K562 (cell line): ENCODE measurements at regions not wholly inside any gene's neighbourhood (a gene's known extent, or its start where the extent isn't known, plus 50 kb on each side); places are given as distances from the start of the nearest gene placed in this dataset.

Experiments used
- FIP1L1 ChIP-seq: fragments of 200-400 bp; formaldehyde crosslinking; IDR thresholded peaks from 2 replicates; pipeline ENCODE4 v1.6.1; 2018; ENCODE audit warnings: mild to moderate bottlenecking, low read depth, low read length; ENCODE audit not compliant: poor library complexity, severe bottlenecking
- KLF16 ChIP-seq: IDR thresholded peaks from 2 replicates; pipeline ENCODE4 v1.6.1; 2016; ENCODE audit warnings: antibody characterized with exemption
- POLR2G ChIP-seq: fragments of 200-400 bp; formaldehyde crosslinking; IDR thresholded peaks from 2 replicates; pipeline ENCODE4 v1.6.1; 2017; ENCODE audit warnings: low read depth, mild to moderate bottlenecking, antibody characterized with exemption, low read length, moderate library complexity
- ZC3H11A ChIP-seq: IDR thresholded peaks from 2 replicates; pipeline ENCODE4 v1.6.1; 2012; ENCODE audit warnings: low read depth, low read length, improper control_type of control experiment
- ZNF165 ChIP-seq: fragments of 250-450 bp; sonication (Bioruptor Pico); IDR thresholded peaks from 2 replicates; pipeline ENCODE4 v1.4.0; 2020; ENCODE audit warnings: borderline replicate concordance
- TF ChIP-seq, protein P1 (sequence below), 3 experiments: IDR thresholded peaks in 2 of 3; conservative IDR thresholded peaks in 1 of 3; 2 replicates each; pipeline ENCODE4 v1.5.1; 2011 to 2012; ENCODE audit warnings: low read length in 3 of 3, mild to moderate bottlenecking in 3 of 3, control low read depth in 2 of 3, improper control_type of control experiment in 1 of 3, inconsistent platforms in 1 of 3, low read depth in 1 of 3, mixed read lengths in 1 of 3, moderate library complexity in 1 of 3; ENCODE audit not compliant: insufficient read depth in 2 of 3
- TF ChIP-seq, protein P2 (sequence below): sonication (generic); formaldehyde crosslinking; IDR thresholded peaks from 2 replicates; pipeline ENCODE4 v1.8.0; 2022; ENCODE audit warnings: missing genetic modification reagents, mild to moderate bottlenecking, moderate library complexity, borderline replicate concordance
- TF ChIP-seq, protein P3 (sequence below): fragments of 200-400 bp; formaldehyde crosslinking; IDR thresholded peaks from 2 replicates; pipeline ENCODE4 v1.6.1; 2017; ENCODE audit warnings: mild to moderate bottlenecking, low read depth, low read length, moderate library complexity
- TF ChIP-seq, protein P4 (sequence below), 2 experiments: fragments of 450-650 bp; formaldehyde crosslinking in 1 of 2; IDR thresholded peaks; 2 replicates each; pipeline versions ENCODE4 v1.4.0 to v1.6.1; 2014 to 2020; ENCODE audit warnings: mild to moderate bottlenecking in 2 of 2, borderline replicate concordance in 1 of 2, low read depth in 1 of 2

DNA sequence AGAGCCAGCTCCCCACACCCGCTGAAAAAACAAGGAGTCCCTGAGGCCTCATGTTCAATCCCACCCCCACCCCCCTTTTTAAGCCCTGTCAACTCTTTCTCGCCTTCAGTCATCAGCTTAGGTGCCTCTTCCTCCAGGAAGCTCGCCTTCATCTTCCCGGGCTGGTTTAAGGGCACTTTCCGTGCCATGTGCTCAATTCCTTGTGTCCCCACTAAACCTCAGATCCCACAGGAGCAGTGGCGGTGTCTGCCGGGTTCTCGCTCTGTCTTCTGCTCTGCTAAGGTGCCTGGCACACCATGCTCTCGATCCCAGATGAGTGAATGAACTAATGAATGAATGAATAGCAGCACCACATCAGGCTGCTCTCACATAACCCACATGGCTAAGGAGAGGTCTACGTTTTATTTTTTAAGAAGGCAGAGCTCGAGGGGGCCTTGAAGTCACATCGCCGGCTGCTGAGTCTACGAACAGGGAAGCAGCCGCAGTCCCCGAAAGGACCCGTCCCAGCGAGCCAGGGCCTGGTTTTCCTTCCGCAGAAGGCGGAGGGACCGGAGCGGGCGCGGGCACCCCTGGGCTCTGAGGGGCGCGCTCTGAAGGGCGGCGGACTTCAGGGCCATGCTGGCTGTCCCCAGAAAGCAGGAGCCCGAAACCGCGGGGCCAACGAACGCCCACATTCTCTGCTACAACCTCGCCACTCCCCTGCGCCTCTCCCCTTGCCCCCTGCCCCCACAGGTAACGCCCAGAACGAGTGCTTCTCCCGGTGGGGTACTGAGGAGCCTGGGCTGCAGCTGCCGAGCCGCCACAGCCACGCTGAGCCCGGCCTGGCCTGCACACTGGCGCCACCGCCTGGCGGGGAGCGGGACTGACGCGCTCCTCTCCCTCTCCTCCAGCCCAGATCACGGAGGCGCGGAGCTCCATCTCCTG lies 73.4 kb upstream of the KCNMA1 start (continued):
- TF ChIP-seq ZC3H11A, result 0 out of 2 replicates have a peak, but pooled peaks have one; percentile 57
- TF ChIP-seq ZNF165 (CRISPR knock-in tag), result no peak
- peak; percentile 42 for TF ChIP-seq FIP1L1
- TF ChIP-seq KLF16, result peak; percentile 40; the same call in 1 of the 2 replicates
- TF ChIP-seq, protein P1, sequence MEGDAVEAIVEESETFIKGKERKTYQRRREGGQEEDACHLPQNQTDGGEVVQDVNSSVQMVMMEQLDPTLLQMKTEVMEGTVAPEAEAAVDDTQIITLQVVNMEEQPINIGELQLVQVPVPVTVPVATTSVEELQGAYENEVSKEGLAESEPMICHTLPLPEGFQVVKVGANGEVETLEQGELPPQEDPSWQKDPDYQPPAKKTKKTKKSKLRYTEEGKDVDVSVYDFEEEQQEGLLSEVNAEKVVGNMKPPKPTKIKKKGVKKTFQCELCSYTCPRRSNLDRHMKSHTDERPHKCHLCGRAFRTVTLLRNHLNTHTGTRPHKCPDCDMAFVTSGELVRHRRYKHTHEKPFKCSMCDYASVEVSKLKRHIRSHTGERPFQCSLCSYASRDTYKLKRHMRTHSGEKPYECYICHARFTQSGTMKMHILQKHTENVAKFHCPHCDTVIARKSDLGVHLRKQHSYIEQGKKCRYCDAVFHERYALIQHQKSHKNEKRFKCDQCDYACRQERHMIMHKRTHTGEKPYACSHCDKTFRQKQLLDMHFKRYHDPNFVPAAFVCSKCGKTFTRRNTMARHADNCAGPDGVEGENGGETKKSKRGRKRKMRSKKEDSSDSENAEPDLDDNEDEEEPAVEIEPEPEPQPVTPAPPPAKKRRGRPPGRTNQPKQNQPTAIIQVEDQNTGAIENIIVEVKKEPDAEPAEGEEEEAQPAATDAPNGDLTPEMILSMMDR (IDR thresholded peaks at IDR 0.05 in 2 of 3, conservative IDR thresholded peaks at IDR 0.05 in 1 of 3; ENCODE audit: insufficient read depth in 2 of 3, low read depth in 1 of 3, low read length in 3 of 3), result peak; percentile 93 to 97 (median 96)
- TF ChIP-seq, protein P2, sequence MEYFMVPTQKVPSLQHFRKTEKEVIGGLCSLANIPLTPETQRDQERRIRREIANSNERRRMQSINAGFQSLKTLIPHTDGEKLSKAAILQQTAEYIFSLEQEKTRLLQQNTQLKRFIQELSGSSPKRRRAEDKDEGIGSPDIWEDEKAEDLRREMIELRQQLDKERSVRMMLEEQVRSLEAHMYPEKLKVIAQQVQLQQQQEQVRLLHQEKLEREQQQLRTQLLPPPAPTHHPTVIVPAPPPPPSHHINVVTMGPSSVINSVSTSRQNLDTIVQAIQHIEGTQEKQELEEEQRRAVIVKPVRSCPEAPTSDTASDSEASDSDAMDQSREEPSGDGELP, result peak; percentile 48; the same call in 1 of the 2 replicates
- peak; percentile 36; the same call in 1 of the 2 replicates for TF ChIP-seq POLR2G
- TF ChIP-seq, protein P3, sequence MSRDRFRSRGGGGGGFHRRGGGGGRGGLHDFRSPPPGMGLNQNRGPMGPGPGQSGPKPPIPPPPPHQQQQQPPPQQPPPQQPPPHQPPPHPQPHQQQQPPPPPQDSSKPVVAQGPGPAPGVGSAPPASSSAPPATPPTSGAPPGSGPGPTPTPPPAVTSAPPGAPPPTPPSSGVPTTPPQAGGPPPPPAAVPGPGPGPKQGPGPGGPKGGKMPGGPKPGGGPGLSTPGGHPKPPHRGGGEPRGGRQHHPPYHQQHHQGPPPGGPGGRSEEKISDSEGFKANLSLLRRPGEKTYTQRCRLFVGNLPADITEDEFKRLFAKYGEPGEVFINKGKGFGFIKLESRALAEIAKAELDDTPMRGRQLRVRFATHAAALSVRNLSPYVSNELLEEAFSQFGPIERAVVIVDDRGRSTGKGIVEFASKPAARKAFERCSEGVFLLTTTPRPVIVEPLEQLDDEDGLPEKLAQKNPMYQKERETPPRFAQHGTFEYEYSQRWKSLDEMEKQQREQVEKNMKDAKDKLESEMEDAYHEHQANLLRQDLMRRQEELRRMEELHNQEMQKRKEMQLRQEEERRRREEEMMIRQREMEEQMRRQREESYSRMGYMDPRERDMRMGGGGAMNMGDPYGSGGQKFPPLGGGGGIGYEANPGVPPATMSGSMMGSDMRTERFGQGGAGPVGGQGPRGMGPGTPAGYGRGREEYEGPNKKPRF, result no peak
- TF ChIP-seq, protein P4, sequence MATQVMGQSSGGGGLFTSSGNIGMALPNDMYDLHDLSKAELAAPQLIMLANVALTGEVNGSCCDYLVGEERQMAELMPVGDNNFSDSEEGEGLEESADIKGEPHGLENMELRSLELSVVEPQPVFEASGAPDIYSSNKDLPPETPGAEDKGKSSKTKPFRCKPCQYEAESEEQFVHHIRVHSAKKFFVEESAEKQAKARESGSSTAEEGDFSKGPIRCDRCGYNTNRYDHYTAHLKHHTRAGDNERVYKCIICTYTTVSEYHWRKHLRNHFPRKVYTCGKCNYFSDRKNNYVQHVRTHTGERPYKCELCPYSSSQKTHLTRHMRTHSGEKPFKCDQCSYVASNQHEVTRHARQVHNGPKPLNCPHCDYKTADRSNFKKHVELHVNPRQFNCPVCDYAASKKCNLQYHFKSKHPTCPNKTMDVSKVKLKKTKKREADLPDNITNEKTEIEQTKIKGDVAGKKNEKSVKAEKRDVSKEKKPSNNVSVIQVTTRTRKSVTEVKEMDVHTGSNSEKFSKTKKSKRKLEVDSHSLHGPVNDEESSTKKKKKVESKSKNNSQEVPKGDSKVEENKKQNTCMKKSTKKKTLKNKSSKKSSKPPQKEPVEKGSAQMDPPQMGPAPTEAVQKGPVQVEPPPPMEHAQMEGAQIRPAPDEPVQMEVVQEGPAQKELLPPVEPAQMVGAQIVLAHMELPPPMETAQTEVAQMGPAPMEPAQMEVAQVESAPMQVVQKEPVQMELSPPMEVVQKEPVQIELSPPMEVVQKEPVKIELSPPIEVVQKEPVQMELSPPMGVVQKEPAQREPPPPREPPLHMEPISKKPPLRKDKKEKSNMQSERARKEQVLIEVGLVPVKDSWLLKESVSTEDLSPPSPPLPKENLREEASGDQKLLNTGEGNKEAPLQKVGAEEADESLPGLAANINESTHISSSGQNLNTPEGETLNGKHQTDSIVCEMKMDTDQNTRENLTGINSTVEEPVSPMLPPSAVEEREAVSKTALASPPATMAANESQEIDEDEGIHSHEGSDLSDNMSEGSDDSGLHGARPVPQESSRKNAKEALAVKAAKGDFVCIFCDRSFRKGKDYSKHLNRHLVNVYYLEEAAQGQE (IDR thresholded peaks at IDR 0.05; ENCODE audit: borderline replicate concordance), result peak; percentile 53; the same call in 1 of the 2 replicates
- TF ChIP-seq, protein P4 (CRISPR knock-in tag; IDR thresholded peaks at IDR 0.05; ENCODE audit: low read depth), result no peak
